ENCODE measurements at regions not wholly inside any gene's neighbourhood (a gene's known extent, or its start where the extent isn't known, plus 50 kb on each side); places are given as distances from the start of the nearest gene placed in this dataset.

- Histone ChIP-seq H3K9ac (ENCODE audit: control insufficient read depth, insufficient read depth, low read length) (no peak overlapping the region), H3K4me2 (ENCODE audit: control insufficient read depth, insufficient read depth) (no peak overlapping the region), H3K9me3 (replicated peaks; ENCODE audit: control insufficient read depth, insufficient read depth, low read length) (no peaks in the 10 kb centered on the region), H4K20me1 (ENCODE audit: control insufficient read depth, insufficient read depth) (no peaks in the 10 kb centered on the region), H2AFZ (ENCODE audit: control insufficient read depth, low read depth, low read length) (no peak overlapping the region), H3K27ac (ENCODE audit: control insufficient read depth, insufficient read depth) (no peak overlapping the region), H3K4me1 (ENCODE audit: control insufficient read depth, insufficient read depth, low read length) (no peaks in the 10 kb centered on the region), H3K36me3 (ENCODE audit: control insufficient read depth in 2 of 2, insufficient read depth in 2 of 2, low read length in 1 of 2) (no peaks in the 10 kb centered on the region), H3K79me2 (ENCODE audit: control insufficient read depth, insufficient read depth, low read length) (no peaks in the 10 kb centered on the region), H3K27me3 (replicated peaks in 1 of 2; ENCODE audit: control insufficient read depth in 2 of 2, insufficient read depth in 2 of 2, low read length in 1 of 2) (no peaks in the 10 kb centered on the region), H3K4me3 (no peak overlapping the region)
- DNase-seq (ENCODE audit: low read depth, low spot score) = no peak
- POLR2A ChIA-PET = interaction anchor here (0.5 kb wide), 1 partner anchor 29 kb away, joined by 6 read pairs; no protein-coding TSS in a partner anchor
- intact Hi-C loops (cut with micrococcal nuclease; ENCODE audit: unreplicated experiment) = no loop called here
- CTCF ChIA-PET = no interaction called here
- no peak for TF ChIP-seq ELK1 (IDR thresholded peaks at IDR 0.05; ENCODE audit: low read depth, low read length)
- no peak for TF ChIP-seq HDAC6 (IDR thresholded peaks at IDR 0.05; ENCODE audit: unreplicated experiment)
- no peak for TF ChIP-seq TCF12 (IDR thresholded peaks at IDR 0.05; ENCODE audit: low read depth, low read length)
- in situ Hi-C loops (cut with MboI) = no loop called here
- RAD21 ChIA-PET (ENCODE audit: unreplicated experiment) = no interaction called here
- ATAC-seq = no peak
- WGBS (ENCODE audit: insufficient coverage, insufficient replicate concordance, low lambda C conversion rate, missing lambda C conversion rate) = 43% methylated on average over 8 of the region's 8 CpGs
- no TSS peak for BruUV-seq (replicated peaks)
- FAIRE-seq = no peak
- SMC1A ChIA-PET (ENCODE audit: uncharacterized antibody, unreplicated experiment) = no interaction called here
Measured at GRCh38 chr6:103404799-103405198, 1454.9 kb downstream of the HACE1 start.

DNA sequence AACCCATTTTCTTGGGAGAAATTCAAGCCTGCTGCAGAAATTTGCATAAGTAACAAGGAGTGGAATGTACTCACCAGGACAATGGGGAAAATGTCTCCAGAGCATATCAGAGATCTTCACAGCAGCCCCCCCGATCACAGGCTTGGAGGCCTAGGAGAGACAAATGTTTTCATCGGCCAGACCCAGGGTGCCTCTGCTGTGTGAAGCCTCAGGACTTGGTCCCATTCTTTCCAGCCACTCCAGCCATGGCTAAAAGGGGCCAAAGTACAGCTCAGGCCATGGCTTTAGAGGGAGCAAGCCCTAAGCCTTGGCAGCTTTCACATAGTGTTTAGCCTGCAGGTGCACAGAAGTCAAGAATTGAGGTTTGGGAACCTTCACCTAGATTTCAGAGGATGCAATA lies 1463.0 kb downstream of the HACE1 start:
- in situ Hi-C loops (cut with MboI) = no loop called here
- no peak overlapping the region for H3K27ac ChIP-seq (ENCODE audit: control insufficient read depth, insufficient read depth)
- H2AFZ ChIP-seq (ENCODE audit: control insufficient read depth, low read depth, low read length) = no peak overlapping the region
- no peak overlapping the region for H3K4me2 ChIP-seq (ENCODE audit: control insufficient read depth, insufficient read depth)
- intact Hi-C loops (cut with micrococcal nuclease; ENCODE audit: unreplicated experiment) = no loop called here
- no peaks in the 10 kb centered on the region for H3K79me2 ChIP-seq (ENCODE audit: control insufficient read depth, insufficient read depth, low read length)
- DNase-seq (ENCODE audit: low read depth, low spot score) = no peak
- H3K9me3 ChIP-seq (replicated peaks; ENCODE audit: control insufficient read depth, insufficient read depth, low read length) = no peaks in the 10 kb centered on the region
- RAD21 ChIA-PET (ENCODE audit: unreplicated experiment) = no interaction called here
- BruUV-seq (replicated peaks) = no TSS peak
- ATAC-seq = no peak
- CTCF ChIA-PET = no interaction called here
- H3K9ac ChIP-seq (ENCODE audit: control insufficient read depth, insufficient read depth, low read length) = no peak overlapping the region
- H3K36me3 ChIP-seq (ENCODE audit: control insufficient read depth in 2 of 2, insufficient read depth in 2 of 2, low read length in 1 of 2) = no peaks in the 10 kb centered on the region
- no peak overlapping the region for H3K4me3 ChIP-seq
- H3K27me3 ChIP-seq (replicated peaks in 1 of 2; ENCODE audit: control insufficient read depth in 2 of 2, insufficient read depth in 2 of 2, low read length in 1 of 2) = no peaks in the 10 kb centered on the region
- POLR2A ChIA-PET = no interaction called here
- 18% methylated on average over 2 of the region's 2 CpGs for WGBS (ENCODE audit: insufficient coverage, insufficient replicate concordance, low lambda C conversion rate, missing lambda C conversion rate)
- H4K20me1 ChIP-seq (ENCODE audit: control insufficient read depth, insufficient read depth) = no peaks in the 10 kb centered on the region
- FAIRE-seq = no peak
- SMC1A ChIA-PET (ENCODE audit: uncharacterized antibody, unreplicated experiment) = no interaction called here
- no peaks in the 10 kb centered on the region for H3K4me1 ChIP-seq (ENCODE audit: control insufficient read depth, insufficient read depth, low read length)
- TF ChIP-seq POLR2AphosphoS5 (IDR thresholded peaks at IDR 0.05; ENCODE audit: low read length) (no peak), IKZF2 (IDR thresholded peaks at IDR 0.05) (no peak), TCF3 (IDR thresholded peaks at IDR 0.05; ENCODE audit: borderline replicate concordance, insufficient read depth, low read depth, low read length) (no peak), NFYB (IDR thresholded peaks at IDR 0.05; ENCODE audit: insufficient read depth, low read depth, low read length) (no peak), MTA2 (IDR thresholded peaks at IDR 0.05; ENCODE audit: low read depth) (no peak), IRF5 (IDR thresholded peaks at IDR 0.05; ENCODE audit: borderline replicate concordance) (no peak), YBX1 (IDR thresholded peaks at IDR 0.05) (no peak), FOXM1 (IDR thresholded peaks at IDR 0.05; ENCODE audit: low read depth, low read length) (no peak), RAD51 (IDR thresholded peaks at IDR 0.05) (no peak)
- TF ChIP-seq, protein P1, sequence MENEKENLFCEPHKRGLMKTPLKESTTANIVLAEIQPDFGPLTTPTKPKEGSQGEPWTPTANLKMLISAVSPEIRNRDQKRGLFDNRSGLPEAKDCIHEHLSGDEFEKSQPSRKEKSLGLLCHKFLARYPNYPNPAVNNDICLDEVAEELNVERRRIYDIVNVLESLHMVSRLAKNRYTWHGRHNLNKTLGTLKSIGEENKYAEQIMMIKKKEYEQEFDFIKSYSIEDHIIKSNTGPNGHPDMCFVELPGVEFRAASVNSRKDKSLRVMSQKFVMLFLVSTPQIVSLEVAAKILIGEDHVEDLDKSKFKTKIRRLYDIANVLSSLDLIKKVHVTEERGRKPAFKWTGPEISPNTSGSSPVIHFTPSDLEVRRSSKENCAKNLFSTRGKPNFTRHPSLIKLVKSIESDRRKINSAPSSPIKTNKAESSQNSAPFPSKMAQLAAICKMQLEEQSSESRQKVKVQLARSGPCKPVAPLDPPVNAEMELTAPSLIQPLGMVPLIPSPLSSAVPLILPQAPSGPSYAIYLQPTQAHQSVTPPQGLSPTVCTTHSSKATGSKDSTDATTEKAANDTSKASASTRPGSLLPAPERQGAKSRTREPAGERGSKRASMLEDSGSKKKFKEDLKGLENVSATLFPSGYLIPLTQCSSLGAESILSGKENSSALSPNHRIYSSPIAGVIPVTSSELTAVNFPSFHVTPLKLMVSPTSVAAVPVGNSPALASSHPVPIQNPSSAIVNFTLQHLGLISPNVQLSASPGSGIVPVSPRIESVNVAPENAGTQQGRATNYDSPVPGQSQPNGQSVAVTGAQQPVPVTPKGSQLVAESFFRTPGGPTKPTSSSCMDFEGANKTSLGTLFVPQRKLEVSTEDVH (IDR thresholded peaks at IDR 0.05; ENCODE audit: low read depth, partially characterized antibody) = no peak
